Heart left ventricle (tissue), 16 donors: ENCODE measurements at regions not wholly inside any gene's neighbourhood (a gene's known extent, or its start where the extent isn't known, plus 50 kb on each side); places are given as distances from the start of the nearest gene placed in this dataset.

Source experiments
- ATAC-seq, 4 donors: fragments of 200-7000 bp; cut with Tn5 transposase; one replicate each; pipeline ENCODE4 v1.9.1; 2020 to 2022; ENCODE audit warnings: moderate library complexity in 4 of 4, mild to moderate bottlenecking in 3 of 4, moderate number of reproducible peaks in 1 of 4
- DNase-seq, 5 donors: peaks; one replicate each; pipeline ENCODE4 v3.0.0-alpha.2; 2020
- H3K27ac ChIP-seq, 12 donors: fragments of 200-600 bp; sonication (generic) in 4 of 12; one replicate each; pipeline versions ENCODE4 v1.5.0 to v1.8.0; 2016 to 2022; ENCODE audit warnings: mild to moderate bottlenecking in 2 of 12
- H3K27me3 ChIP-seq, 9 donors: fragments of 200-600 bp; sonication (generic) in 2 of 9; one replicate each; pipeline versions ENCODE4 v1.5.1 to v1.8.0; 2016 to 2022; ENCODE audit warnings: mild to moderate bottlenecking in 3 of 9
- H3K36me3 ChIP-seq, 9 donors: fragments of 200-600 bp; sonication (generic) in 2 of 9; one replicate each; pipeline versions ENCODE4 v1.5.0 to v1.8.0; 2018 to 2022; ENCODE audit warnings: mild to moderate bottlenecking in 2 of 9
- H3K4me1 ChIP-seq, 12 donors: fragments of 200-600 bp; sonication (generic) in 4 of 12; one replicate each; pipeline versions ENCODE4 v1.5.0 to v1.8.0; 2016 to 2022; ENCODE audit warnings: mild to moderate bottlenecking in 3 of 12
- H3K4me3 ChIP-seq, 12 donors: fragments of 200-600 bp; sonication (generic) in 4 of 12; one replicate each; pipeline versions ENCODE4 v1.5.0 to v1.8.0; 2017 to 2022; ENCODE audit warnings: mild to moderate bottlenecking in 9 of 12, moderate library complexity in 4 of 12
- H3K9me3 ChIP-seq, 12 donors: fragments of 200-600 bp; sonication (generic) in 4 of 12; one replicate each; pipeline versions ENCODE4 v1.5.0 to v1.8.0; 2016 to 2022; ENCODE audit warnings: mild to moderate bottlenecking in 1 of 12
- CTCF ChIP-seq, 12 donors: fragments of 200-600 bp; sonication (generic) in 4 of 12; IDR thresholded peaks; one replicate each; pipeline versions ENCODE4 v1.5.0 to v1.8.0; 2018 to 2022; ENCODE audit warnings: antibody characterized with exemption in 12 of 12, mild to moderate bottlenecking in 5 of 12
- POLR2A ChIP-seq, 2 donors: fragments of 450-650 bp; IDR thresholded peaks; one replicate each; pipeline ENCODE4 v1.6.1; 2017; ENCODE audit warnings: antibody characterized with exemption in 2 of 2, mild to moderate bottlenecking in 2 of 2, moderate library complexity in 2 of 2
- WGBS, 4 donors: extraction: QIAGEN DNeasy Blood & Tissue Kit in 2 of 4; methylation state at CpG; one replicate each; pipeline versions ENCODE4 v1.1.5 to v1.1.7; 2013 to 2018; 5-methylcytosine and 5-hydroxymethylcytosine counted together
- intact Hi-C, 10 donors: fragments of 100-400 bp; cut with DNase I; formaldehyde crosslinking; loops; one replicate each; pipeline versions ENCODE4 v1.11.1 to v1.14.2; 2022
- donor health status: ischemic (EF 13 %, LVEDD 7.1; RV severe dilation, severe dysfunction).
- donor health status: healthy with polysubstance abuse.
- donor health status: DM: no; HTN: yes; CAD: no.
- donor health status: DM: no; HTN: no; CAD: no.
- donor health status: ischemic (EF 25% LVEDD 6.9; RV normal size, moderate dysfunction).
- donor health status: ischemic (EF 25% LVEDD 5.7; RV mildly dilated, moderate dysfunction).
- donor health status: healthy.
- donor health status: DM: yes; HTN: yes; CAD: no.
- donor health status: ischemic (EF 35%, LVEDD 5.7; RV mildly dilated, moderate dysfunction).
- donor health status: nonischemic (EF 11% LVEDD 7.7; RV severe dilation, severe dysfunction).
- donor health status: DM: yes; HTN: yes; CAD: no.
- donor health status: PGD.
- donor health status: ischemic (EF 29% LVEDD 5.4; RV normal size, mild dysfunction).
- donor health status: nonischemic (EF 23%, LVEDD 6.1; RV moderate dilation, normal function).

GRCh38 chr1:188615321-188615720 is 1786.6 kb downstream of the PLA2G4A start:
- TF ChIP-seq POLR2A (IDR thresholded peaks at IDR 0.05): no peak
- no peak for TF ChIP-seq CTCF (IDR thresholded peaks at IDR 0.05)
- H3K36me3 ChIP-seq: no peaks in the 10 kb centered on the region
- no peaks in the 10 kb centered on the region for H3K27me3 ChIP-seq
- H3K27ac ChIP-seq: no peak overlapping the region
- H3K4me3 ChIP-seq: no peak overlapping the region
- intact Hi-C loops: no loop called here
- 58 to 82% (median 74%) methylated on average over 1 of the region's 1 CpG for WGBS, 4 donors
- DNase-seq: no peak
- no peak for ATAC-seq
- no peaks in the 10 kb centered on the region for H3K4me1 ChIP-seq
- peaks cover 0 to 17% (median 2%) of the 10 kb centered on the region in 12 donors for H3K9me3 ChIP-seq

DNA sequence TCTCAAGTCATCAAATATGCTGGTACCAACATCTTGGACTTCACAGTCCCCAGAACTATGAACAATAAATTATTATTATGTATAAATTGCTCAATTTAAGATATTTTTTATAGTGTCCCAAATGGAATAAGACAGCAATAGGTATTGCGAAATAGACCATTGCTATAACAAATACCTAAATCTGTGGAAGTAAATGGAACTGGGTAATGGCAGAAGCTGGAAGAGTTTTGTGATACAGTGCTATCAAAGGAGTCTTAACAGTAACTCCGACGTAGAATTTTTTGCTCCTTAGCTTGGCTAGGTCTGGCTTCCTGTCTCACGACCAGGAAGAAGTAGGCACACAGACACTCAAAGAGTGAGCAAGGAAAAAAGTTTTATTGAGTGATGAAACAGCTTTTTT is 1791.5 kb downstream of the PLA2G4A start:
- ATAC-seq (no peak), DNase-seq (no peak)
- no peaks in the 10 kb centered on the region for H3K36me3 ChIP-seq
- 74 to 84% (median 80%) methylated on average over 4 of the region's 4 CpGs for WGBS, 4 donors
- intact Hi-C loops: no loop called here
- no peaks in the 10 kb centered on the region for H3K27me3 ChIP-seq
- H3K9me3 ChIP-seq: peaks cover 0 to 5% (median 0%) of the 10 kb centered on the region in 12 donors
- H3K4me1 ChIP-seq: no peaks in the 10 kb centered on the region
- H3K27ac ChIP-seq: no peak overlapping the region
- TF ChIP-seq CTCF (IDR thresholded peaks at IDR 0.05) (no peak), POLR2A (IDR thresholded peaks at IDR 0.05) (no peak)
- no peak overlapping the region for H3K4me3 ChIP-seq

- H3K27ac ChIP-seq: no peak overlapping the region
- H3K9me3 ChIP-seq: no peaks in the 10 kb centered on the region
- whole genome bisulfite sequencing, 4 donors: 70 to 87% (median 76%) methylated on average over 2 of the region's 2 CpGs
- no peaks in the 10 kb centered on the region for H3K36me3 ChIP-seq
- TF ChIP-seq CTCF (IDR thresholded peaks at IDR 0.05) (no peak), POLR2A (IDR thresholded peaks at IDR 0.05) (no peak)
- ATAC-seq (no peak), DNase-seq (no peak)
- H3K4me3 ChIP-seq: no peak overlapping the region
- intact Hi-C loops: no loop called here
- no peaks in the 10 kb centered on the region for H3K4me1 ChIP-seq
- no peaks in the 10 kb centered on the region for H3K27me3 ChIP-seq
These were observed 1812.9 kb downstream of the PLA2G4A start for GRCh38 chr1:188641566-188642211.

GRCh38 chr1:188642704-188643103 is 1814.0 kb downstream of the PLA2G4A start:
- intact Hi-C loops: no loop called here
- 92 to 96% (median 93%) methylated on average over 5 of the region's 5 CpGs for WGBS, 4 donors
- H3K27me3 ChIP-seq: no peaks in the 10 kb centered on the region

More at GRCh38 chr1:188642704-188643103, 1814.0 kb downstream of the PLA2G4A start:
- TF ChIP-seq POLR2A (IDR thresholded peaks at IDR 0.05) (no peak), CTCF (IDR thresholded peaks at IDR 0.05) (no peak)
- H3K36me3 ChIP-seq: no peaks in the 10 kb centered on the region
- DNase-seq (no peak), ATAC-seq (no peak)
- H3K27ac ChIP-seq: no peak overlapping the region
- H3K4me1 ChIP-seq: no peaks in the 10 kb centered on the region
- no peak overlapping the region for H3K4me3 ChIP-seq
- no peaks in the 10 kb centered on the region for H3K9me3 ChIP-seq
